ENCODE measurements at regions not wholly inside any gene's neighbourhood (a gene's known extent, or its start where the extent isn't known, plus 50 kb on each side); places are given as distances from the start of the nearest gene placed in this dataset.

DNA sequence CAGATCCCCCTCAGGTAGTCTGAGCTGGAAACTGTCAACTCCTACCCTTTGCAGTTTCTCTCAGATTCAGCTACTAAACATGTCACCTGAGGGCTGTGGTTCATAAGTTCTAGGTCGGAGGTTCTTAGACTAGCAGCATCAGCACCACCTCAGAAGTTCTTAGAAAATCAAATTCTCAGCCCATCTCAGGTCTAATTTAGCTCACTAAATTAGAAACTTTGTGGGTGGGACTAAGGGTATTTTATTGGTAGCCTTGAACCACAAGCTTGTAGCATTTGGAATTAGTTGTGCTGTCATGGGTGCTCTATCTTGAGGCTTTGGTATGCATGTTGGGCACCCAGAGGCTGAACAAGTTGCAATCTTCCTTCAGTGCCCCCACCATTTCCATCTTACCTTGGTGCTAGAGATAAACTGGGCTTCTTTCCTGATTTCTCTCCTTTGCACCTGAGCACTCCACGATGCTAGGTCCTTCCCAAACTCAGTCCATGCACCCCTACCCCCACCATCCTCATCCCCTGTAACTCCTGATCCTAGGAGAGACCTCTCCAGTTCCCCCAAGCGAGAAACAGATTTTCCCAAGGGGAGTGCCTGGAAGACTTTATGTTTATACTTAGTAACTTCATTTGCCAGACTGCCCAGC is 54.2 kb downstream of the S1PR1 start:
- peak in 1 of 2 donors; percentile 22 for DNase-seq

DNA sequence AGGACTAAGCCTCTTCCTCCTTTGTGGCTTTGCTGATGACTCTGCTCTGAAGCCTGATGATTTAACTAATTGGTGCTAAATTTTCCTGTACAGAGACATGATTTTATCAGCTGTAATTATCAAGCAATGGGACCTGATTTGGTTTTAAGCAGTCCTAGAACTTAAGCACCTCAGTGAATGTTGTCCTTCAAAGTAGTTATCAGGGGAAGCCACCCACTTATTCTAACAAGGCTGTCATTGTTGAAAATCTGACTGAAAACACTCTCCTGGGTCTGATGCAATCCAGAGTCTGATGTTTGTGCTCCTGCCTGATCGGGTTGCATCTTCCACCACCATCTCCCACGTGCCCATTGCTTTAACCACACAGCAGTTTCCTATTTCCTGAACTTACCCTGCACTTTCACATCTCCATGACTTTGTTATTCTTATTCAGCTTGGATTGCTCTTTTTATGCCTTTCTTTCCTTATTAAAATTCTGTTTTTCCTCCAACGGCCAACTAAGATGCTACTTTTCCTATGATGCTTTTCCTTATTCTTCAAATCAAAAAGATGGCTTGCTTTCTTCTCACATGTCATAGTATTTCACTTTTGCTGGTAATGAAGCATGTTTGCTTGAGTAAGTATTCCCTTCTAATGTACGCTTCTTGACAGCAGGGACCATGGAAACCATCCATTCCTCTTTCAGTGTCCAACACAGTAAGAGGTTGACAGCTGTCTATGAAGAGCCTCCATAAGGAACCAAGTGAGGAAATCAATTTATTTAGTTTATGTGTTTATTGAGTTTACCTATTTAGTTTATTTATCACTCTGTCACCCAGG is 55.0 kb downstream of the S1PR1 start:
- DNase-seq: peak; percentile 40 to 48

DNA sequence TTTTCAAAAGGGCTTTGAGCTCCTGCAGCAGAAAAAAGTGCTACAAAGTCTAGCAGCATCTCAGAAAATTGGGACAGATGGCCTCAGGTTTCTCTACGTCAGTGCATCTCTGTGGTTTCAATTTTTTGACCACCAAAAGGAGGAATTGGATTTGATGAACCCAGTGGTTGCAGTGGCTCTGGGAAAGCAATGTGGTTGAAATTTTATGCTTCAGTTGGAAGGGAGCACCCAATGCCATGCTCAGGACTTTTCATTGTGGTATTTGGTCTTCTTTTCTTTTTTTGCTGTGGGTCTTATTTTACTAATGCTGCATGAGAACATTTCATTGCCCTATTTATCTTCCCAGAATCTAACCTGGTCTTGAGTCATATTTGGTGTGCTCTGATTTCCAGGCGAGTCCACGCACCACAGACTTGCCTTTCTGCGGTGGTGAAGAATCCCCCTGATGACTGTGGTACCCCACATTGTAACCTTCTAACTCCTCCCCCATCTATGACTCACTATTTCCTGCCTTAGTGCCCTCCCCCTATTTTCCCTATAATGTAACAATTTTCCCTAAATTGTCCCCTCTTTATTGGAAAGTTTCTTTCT is 56.7 kb downstream of the S1PR1 start:
- peak; percentile 41 to 55 for DNase-seq

DNA sequence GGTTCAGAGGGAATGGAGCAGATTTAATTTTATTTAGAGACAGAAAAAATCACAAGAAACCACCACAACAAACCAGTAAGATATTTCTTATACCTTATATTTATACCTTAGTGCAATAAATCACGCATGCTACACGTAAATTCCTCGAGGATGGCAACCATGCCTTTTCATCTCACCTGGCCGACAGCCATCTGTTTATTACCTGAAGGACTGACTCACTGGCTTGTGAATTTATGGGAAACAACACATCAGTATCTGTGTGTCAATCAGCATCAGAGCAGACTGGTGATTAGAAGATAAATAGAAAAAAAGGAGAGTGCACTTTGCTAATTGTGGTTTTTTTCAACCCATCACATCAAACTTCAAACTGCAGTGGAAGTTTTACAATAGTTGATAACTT is 58.4 kb downstream of the S1PR1 start:
- no peak for DNase-seq

DNA sequence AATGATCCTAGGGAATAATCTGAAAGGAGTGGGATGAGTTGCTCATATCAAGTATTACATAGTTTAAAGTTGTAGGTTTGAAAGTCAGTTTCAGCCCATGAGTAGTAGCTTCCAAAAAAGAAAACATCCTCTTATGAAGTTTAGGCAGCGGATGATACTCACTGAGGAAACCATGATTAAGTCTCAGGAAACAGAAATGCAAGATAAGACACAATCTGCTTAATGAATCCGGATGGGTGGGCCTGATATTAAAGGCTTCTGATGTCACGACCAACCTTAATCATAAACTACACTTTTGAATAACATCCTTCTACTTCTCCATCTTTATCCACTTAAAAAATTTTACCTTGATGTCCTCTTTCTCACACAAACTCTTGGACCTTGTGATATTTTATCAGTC is 61.8 kb downstream of the S1PR1 start:
- DNase-seq: peak in 1 of 2 donors; percentile 26

DNA sequence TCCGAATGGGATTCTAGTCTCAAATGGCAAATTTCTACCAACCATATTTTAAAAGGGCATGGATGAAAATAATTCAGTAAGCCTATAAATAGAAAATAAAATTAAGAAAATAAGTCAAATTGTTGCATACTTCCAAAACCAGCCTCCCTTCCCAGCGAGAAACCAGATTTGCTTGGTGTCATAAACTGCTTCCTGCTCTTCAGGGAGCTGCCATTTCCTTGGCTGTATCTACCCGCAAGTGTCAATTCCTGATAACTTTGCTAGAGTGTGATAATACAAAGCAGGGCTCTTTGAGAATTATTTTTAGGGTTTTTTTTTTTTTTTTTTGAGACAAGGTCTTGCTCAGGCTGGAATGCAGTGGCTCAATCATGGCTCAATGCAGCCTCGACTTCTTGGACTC is 62.3 kb downstream of the S1PR1 start:
- DNase-seq: no peak

DNA sequence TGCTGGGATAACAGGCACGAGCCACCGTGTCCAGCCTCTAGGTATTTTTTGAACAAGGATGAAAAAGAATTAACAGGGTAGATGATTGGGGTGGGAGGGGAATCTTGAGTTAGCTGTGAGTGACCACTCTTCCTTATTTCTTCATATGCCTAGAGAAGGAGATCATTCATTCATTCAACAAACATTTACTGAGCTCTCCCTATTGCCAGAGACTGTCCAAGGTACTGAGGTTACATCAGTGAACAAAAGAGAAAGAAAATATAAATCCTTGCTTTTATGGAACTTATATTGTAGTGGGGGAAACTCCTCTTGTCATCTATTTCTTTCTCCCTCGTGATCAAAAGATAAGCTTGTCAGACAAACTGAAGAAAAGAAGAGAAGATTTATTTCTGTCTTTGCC is 62.9 kb downstream of the S1PR1 start:
- DNase-seq: no peak

DNA sequence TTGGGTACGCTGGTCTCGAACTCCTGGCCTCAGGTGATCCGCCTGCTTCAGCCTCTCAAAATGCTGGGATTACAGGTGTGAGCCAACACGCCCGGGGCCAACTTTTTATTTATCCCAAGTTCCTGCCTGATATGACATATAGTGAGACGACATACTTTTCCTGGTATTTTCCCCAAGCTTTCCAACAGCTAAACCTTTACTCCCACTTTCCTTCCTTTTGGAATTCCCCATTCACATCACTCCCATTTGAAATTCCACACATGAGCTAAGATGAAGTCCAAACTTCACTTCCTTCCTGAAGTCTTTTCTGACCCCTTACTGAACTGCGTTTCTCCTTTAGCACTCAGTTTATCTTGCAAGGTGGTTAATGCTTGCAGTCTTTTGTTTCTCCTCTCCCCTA is 64.1 kb downstream of the S1PR1 start:
- no peak for DNase-seq

DNA sequence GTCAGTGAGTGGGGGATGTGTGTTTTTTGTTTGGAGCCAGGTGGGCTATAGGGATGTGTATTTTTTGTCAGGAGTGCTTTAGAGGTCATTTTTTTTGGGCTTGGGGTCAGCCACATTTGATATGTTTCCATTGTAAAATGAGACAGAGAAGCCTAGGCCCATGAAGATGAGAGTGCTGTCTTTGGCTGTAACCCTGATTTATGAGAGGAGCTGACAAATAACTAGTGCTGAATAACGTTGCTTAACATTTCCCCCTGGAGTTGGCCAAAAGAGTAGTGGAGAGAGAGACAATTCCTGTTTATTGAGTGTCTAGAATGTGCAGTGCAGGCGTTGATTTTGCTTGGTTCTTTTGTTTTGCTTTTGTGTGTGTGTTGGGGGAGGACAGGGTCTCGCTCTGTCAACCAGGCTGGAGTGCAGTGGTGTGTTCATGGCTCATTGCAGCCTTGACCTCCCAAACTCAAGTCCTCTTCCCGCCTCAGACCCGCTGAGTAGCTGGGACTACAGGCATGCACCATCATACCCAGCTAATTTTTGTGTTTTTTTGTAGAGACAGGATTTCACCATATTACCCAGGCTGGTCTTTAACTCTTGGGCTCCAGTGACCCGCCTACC is 64.7 kb downstream of the S1PR1 start:
- no peak for DNase-seq

DNA sequence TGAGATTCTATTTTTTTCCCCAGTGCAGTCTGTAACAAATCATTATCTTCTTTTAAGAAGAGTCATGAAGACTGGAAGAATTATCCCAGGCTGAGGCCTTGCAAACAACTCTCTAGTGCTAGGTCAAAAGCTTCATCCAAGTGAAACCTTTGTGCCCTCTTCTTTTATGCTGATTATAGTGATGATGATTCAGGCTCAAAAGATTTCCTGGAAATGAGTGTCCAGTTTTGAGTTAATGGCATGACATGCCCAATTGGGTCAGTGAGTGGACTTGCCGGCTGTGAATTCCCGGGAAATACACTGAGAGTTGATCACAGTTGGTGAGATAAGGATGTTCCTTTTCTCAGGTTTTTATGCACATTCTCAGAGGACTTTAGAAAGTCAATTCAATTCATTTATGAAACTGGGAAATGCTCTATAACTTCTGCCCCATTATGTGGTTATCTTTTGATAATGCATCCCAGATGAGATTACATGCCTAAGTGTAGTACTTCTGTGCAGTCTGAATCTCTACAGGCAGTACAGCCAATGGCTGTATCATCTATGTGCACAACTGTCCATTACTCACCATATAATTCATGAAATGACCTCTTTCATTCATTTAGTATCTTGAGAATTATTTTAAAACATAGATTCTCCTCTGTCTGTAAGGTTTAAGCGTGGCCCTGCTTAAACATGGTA is 66.2 kb downstream of the S1PR1 start:
- DNase-seq: no peak

DNA sequence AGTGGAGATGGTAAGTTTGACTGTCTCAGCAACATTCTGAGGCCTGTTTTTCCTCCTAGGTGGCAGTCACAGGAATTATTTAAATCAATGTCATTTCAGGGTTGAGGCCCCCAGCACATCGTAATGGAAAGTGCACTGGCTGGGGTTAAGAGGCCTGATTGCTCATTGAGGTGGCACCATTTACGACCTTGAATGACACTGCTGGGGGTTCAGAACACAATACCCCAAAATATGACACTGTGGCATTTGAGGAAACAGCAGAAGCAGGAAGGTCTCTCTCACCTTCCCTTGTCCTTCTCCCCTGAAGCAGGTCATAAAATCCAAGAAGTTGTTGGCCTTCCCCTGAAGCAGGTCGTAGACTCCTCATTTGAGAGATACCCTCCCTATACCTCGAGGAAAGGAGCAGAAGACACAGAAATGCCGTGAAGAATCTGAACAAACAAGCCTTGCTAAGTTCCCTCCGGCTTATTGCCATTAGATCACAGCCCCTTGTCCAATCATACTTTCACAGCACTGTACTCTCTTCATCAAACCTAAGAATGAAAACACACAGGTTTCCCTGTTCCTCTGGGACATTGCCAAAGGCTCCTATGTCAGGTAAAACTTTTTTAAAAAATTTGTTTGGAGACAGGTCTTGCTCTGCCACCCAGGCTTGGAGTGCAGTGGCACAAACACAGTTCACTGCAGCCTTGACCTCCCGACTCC is 71.3 kb downstream of the S1PR1 start:
- DNase-seq: no peak

DNA sequence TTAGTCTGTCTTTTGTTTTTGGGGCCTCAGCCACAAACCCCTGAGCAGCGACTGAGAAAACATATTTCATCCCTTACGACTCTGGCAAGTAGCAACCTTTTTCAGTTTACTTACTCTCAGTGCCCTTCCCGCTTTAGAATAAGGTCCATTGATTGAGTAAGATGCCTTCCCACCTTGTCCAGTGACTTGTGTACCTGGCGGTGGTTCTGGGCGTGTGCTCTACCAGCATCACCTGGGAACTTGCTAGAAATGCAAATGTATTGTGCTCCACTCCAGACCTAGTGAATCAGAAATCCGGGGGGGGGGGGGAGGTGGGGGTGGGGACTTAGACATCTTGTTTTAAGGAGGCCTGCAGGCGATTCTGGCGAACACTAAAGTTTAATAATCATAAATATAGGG is 72.1 kb downstream of the S1PR1 start:
- no peak for DNase-seq

DNA sequence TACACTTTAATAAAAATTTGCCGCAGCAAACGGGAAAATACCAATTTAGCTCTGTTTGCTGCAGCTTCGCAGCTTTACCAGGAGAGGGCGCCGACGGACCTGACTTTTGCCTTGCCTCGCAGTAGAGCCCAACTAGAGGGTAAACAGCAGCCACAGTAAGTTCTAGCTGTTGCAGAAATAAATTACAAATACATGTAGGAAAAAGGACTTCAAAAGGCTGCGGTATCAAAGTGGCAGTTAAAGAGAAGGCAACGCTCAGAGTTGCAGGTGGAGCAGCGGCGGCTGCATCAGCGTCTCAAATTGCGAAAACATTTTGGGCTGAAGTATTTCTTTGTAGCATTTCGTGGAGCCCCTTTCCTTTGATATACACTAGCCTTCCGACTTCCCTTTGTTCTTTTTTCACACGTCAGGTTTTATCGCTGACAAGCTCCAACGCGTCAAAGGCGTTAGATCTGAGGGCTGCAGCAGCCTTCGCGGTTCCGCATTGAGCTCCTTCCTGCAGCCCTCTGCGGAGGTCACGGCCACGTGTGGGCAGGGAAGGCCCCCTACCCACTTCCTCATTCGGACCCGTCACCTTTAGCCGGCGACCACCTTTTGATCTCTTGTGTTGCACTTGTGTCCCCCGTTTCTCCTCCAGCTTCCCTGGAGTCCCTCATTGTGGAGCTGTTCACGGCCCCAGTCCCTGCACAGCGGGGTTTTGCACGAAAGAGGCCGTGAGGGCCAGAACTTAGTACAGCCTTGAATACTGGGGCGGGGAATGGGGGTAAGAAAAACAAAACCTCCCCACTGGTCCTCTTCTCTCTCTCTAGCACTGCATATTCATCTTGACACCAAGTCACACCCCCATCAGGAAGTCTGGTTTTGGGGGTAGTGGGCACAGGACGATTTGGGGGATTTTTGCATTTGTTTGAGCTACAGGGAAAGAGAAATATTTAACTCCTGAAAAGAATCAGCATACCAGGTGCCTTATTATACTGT is 72.8 kb downstream of the S1PR1 start:
- peak; percentile 84 to 88 for DNase-seq

DNA sequence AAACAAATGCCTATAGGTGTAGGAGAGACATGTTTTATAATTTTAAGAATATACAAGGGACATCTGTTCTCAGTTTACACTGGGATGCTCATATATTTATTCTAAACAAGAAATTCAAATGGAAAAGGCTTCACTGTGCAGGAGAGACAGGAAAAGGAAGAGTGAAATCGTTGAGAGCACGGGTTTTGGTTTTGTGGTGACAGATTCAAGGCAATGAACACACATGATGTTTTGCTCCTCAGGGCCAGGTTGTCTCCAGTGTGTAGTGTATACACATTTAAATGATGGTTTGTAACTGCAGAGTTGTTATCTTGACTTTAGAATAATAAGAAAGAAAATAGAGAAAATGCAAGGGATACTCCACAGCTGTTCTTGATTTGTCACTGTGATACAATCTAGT is 73.7 kb downstream of the S1PR1 start:
- DNase-seq: peak in 1 of 2 donors; percentile 44

DNA sequence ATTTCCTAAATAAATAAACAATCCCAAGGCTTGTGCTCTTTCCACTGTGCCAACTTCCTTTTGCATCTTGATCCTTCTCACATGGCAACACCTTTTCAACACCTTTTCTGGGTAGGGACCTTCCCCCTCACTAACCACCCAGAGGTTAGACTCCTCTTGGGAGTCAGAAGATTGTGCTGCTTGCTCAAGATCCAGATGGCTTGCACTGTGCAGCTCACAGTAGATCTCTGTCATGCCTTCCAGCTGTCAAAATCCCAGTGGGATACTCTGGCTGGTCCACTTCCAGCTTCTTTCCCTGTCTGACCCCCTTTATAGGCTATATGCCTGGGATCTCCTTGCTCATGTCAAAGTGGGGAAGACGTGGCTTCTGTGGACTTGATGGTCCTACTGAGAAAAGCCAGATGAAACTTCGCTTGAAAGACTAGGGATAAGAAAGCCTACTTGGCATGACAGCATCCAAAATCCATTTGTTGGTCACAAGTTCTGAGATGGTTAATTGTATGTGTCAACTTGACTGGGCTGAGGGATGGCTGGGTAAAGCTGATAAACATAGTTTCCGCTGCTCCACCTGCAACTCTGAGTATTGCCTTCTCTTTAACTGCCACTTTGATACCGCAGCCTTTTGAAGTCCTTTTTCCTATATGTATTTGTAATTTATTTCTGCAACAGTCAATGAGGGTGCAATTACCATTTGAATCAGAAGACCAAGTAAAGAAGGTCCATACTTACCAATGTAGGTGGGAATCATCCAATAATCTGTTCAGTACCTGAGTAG is 74.5 kb downstream of the S1PR1 start:
- no peak for DNase-seq

DNA sequence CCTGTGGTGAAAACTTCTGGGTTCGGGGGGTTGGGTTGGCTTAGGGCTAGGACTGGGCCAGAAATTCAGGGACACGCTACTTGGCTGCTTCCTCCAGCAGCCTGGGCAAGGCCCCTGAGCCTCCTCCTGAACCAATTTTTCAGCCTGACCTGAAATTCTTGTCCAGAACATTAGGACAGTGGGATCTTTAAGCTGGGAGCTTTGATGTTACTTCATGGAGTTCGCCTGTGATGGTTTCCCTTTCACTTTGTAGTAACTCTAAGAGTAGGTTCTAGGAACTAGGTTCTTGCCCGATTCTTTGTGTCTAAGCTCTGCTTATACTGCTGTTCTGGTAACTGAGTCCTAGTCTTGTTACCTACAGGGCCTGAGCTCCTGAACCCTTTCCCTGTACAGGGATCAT is 75.3 kb downstream of the S1PR1 start:
- peak in 1 of 2 donors; percentile 42 for DNase-seq

DNA sequence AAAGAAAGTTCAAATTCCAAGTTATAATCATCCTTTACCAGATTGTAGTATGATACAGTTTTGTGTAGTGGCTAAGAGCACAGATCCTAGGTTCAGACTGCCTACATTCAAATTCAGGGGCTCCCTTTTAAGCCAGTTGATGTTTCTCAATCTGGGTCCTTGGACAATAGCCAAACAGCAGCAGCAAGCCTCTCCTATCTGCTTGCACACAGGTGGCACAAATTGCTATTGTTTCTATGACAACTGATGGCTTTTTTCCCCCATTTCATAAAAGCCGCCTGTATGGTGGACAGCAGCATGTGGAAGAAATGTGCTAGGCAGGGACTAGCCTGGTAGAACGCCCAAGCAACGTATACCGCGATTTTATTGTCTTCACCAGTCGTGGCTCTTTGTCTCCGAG is 76.5 kb downstream of the S1PR1 start:
- no peak for DNase-seq

DNA sequence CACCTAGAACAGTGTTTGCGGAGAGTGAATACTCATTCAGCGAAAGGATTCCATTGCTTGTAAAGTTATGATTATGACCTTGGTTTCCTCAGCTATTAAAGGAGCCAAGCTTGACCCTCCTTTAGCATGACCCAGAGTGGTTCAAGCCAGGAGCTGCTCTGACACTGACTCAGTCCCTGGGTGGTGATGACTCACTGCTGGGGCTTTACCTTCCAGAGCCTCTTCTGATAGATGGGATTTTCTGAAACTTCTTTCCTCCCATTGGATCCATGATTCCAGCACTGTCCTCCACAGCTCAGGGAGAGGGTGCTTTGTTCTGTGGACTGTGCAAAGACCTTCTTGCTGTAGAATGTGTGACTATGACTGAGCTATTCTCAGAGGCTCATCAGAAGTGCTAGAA is 77.4 kb downstream of the S1PR1 start:
- DNase-seq: no peak

DNA sequence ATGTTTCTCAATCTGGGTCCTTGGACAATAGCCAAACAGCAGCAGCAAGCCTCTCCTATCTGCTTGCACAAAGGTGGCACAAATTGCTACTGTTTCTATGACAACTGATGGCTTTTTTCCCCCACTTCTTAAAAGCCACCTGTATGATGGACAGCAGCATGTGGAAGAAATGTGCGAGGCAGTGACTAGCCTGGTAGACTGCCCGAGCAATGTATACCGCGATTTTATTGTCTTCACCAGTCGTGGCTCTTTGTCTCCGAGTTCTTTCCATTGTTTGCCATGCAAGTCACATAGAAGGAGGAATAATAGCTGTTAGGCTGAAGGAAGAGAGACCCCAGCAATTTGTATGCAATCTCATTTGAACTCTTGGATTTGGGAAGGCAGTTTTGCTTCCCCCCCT is 79.4 kb downstream of the S1PR1 start:
- DNase-seq: no peak

DNA sequence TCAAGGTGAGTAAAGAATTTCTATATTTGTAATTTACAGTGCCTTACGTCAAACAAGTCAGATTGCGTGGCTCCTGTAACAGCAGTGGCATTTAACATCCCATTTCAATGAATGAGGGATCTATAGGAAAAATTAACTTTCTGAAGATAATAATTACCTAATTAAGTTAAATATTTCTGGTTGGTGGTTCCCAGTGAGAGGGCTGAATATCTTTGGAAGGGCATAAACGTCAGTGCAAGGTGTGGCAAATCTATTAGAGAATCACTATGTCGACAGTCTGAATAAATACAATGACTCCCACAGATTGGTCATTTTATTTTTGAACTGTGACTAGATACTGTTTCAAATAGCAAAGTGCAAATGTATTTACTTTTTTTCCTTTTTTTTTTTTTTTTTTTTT is 80.0 kb downstream of the S1PR1 start:
- DNase-seq: no peak

DNA sequence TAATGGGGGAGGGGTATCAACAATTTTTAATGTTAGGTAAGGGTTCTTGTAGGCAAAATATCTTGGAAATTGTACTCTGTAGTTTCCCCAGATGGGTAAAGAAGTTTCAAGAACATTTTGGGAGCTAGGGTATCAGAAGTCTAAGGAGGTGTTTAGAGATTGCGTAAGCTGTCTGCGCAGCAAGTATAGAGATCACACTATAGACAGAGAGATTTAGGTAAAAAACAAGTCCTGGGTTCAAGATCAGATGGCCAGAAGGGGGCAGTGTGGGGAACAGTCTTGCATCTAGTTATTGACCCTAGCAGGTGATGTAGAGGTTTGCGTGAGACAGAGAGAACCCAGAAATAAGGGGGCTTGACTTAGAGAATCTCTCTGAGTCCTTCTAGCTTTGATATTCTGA is 80.8 kb downstream of the S1PR1 start:
- no peak for DNase-seq
